GM19455 (cell line): ENCODE measurements at regions not wholly inside any gene's neighbourhood (a gene's known extent, or its start where the extent isn't known, plus 50 kb on each side); places are given as distances from the start of the nearest gene placed in this dataset.
"Not testable (repeated sequence)": the region's sequence is repeated elsewhere in the genome, so short reads cannot be mapped to it uniquely, and the experiment has no call there.

Experiments used
- ATAC-seq: cut with Tn5 transposase; IDR thresholded peaks from one replicate; pipeline ENCODE4 v1.9.1; 2021; ENCODE audit not compliant: unreplicated experiment

GRCh38 chr18:56489893-56490292, 148.5 kb downstream of the TXNL1 start:
- no peak for ATAC-seq

- ATAC-seq = no peak
Measured at GRCh38 chr18:56488739-56489138, 149.7 kb downstream of the TXNL1 start.

DNA sequence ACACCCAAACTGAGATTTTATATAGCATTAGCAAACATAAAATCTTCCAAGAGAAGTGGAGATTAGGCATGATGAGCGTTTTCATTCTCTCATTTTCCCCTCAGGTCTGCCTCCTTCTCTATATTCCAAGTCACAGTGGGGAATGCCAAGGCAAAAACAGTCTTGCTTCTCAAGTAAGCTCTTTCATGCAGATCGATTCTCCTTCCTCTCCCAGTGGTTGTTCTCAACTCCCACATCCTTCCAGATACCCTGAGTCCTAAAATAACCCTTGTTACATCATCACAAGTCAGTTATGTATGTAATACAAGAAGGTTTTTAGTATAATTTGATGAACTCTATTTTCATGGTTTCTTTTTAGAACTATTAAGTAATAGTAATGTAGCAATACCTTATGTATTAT, 150.6 kb downstream of the TXNL1 start:
- ATAC-seq = no peak

DNA sequence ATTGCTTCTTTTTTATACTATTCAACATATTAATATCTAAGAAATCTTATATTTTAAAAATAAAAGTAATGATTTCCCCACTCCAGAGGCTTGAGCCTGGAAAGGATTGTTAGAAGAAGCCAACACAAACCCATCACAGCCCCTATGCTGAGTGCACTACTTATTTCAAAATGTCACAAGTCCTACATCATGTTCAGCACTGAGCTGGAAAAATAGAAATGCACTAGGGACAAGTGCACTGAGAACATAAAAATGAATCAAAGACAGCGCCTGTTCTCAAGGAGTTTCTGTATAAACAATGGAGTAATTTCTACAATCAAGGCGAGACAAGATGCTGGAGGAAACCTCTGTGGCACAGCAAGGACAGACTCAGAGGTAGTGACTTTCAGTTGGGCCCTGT, 155.0 kb downstream of the TXNL1 start:
- ATAC-seq = no peak

- ATAC-seq = not testable (repeated sequence)
Measured at GRCh38 chr18:56482813-56483212, 155.6 kb downstream of the TXNL1 start.

- ATAC-seq = no peak
Measured at GRCh38 chr18:56481751-56482150, 156.6 kb downstream of the TXNL1 start.

- ATAC-seq = no peak
Measured at GRCh38 chr18:56479841-56480240, 158.6 kb downstream of the TXNL1 start.

DNA sequence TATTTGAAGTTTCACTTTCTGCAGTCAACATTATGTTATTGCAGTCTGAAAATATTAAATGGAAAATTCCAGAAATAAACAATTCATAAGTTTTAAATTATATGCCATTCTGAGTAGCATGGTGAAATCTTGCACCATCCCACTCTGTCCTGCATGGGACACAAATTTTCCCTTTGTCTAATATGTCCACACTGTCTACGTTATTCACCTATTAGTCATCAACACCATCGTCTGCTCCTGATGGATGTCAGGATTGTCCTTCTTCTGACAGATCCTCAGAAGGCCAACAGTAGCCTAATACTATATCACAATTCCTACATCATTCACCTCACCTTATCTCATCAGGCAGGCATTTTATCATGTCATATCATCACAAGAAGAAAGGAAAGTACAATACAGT, 163.1 kb downstream of the TXNL1 start:
- no peak for ATAC-seq

DNA sequence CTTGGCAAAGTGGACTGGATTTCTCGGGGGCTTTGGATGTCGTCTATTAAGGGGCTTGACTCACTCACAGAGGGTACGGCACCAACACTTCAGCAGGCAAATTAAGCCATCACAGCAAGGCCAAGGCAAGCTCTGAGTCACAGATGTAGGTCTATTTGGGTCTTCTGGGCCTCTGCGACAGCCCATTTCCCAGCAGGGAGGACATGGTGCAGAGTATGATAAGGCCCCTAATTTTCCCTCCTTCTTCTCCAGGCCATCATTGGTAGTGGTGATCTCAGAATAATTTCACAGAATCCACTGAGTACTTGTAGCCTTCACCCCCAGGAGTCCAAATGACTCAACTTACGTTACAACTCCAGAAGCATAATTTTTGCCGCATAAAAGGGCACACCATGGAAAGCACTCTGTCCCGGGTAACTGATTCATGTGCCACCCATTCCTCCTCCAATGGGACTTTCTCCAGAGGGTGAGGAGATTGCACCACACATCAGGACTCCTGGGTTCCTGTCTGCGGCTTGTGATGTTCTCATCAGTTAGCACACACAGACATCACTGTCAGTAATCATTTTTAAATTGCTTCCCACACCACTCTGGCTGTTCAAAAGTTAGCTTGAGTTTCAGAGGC, 164.9 kb downstream of the TXNL1 start:
- no peak for ATAC-seq

DNA sequence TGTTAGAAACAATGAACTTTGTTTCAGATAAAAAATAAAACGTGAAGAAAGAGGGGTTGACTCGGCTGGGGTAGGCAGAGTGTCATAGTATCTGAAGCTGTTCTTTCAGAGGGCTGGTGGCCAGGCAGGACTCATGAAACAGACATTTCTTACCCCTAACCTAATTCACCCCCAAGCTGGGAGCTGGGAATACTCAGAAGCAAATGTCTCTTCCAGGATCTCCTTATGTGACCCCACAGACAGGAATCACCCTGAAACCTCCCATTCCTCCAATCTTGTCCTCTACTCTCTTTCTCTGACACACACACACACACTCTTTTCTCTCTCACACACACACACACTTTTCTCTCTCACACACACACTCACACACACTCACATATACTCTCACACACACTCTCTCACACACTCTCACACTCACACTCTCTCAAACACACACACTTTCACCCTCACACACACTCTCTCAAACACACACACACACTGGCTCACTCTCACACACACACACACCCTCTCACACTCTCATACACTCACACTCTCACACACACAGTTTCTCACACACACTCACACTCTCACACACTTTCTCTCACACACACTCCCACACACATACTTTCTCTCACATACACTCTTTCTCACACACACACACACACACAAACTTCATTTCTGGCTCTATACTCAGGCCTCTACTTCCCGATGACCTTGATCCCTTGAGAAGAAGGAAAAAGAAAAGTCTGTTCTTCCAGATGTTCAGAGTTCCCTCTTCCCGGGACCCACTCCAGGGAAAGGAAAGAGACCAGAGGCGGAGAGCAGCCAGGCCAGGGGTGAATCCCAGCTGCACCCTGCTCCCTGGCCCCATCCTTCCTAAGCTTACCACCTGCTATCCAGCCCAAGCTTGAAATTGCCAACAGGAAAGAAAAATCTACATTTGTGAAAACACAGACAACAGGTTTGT, 167.7 kb downstream of the TXNL1 start:
- ATAC-seq = no peak

DNA sequence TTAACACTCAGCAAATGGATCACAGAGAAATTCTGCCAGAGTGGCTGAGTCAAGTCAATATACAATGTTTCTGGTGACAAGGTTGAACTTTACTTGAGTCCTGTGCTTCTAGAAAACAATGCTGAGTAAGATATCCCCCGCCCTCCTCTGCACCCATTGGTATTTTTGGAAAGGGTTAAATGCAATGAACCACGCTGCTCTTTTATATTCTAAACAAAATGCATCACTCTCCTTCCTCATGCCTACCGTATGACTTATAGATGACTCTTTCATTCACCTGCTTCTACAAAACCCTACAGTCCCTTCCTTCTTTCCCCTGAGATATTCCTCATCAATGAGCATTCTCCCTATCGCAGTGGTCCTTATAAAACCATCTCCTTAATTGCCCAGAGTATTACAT, 168.8 kb downstream of the TXNL1 start:
- no peak for ATAC-seq

- ATAC-seq = no peak
Measured at GRCh38 chr18:56468396-56468795, 170.0 kb downstream of the TXNL1 start.

DNA sequence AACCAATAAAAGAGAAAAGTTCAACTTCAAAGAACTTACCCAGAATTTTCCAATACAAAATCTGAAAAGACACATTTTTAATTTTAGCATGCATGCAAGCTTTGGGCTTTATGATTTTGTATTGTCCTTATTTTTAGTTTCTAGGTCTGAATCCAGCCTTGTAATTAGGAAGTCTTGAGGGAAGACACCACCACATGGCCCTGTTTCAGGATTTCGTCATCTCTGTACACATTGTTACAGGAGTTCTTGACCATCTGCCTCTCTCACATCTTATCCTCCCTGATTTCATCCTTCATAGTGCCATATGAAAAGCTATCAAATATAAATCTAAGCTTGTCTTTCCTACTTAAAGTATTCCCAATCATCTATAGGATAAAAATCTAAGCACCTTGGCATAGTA, 176.1 kb downstream of the TXNL1 start:
- ATAC-seq = no peak

DNA sequence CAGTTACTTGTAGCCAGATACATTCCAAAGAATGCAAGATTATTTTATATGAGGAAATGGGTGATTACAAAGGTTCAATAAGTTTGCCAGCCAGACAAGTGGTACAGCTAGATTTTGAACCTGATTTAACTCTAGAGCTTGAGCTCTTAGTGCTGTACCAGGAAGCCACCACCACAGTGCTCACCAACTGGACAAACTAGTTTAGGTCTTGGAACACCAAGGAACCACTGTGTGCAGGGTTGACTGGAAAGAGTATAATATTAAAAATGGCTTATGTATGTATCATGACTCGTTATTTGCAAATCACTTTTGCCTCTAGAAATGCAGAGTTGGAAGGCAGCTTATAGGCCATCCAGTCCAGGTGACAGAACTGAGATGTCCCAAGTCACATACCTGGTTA, 177.2 kb downstream of the TXNL1 start:
- ATAC-seq = no peak

DNA sequence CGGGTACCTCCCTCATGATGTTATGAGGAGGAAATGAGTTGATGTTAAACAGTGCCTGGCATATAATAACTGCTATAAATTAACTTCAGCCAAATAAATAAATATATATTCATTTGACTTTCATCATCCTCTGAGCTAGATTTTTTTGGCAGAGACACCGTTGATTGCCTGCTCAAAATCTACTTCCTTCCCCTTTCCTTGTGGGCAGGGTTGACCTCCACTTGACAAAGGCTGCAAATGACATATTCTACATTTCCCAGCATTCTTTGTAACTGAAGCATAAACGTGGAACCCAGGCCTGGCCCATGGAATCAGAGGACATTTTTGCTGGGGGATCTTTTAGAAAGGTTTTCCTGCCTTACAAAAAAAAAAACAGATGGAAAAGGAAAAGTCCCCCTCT, 177.8 kb downstream of the TXNL1 start:
- no peak for ATAC-seq

- ATAC-seq = no peak
Measured at GRCh38 chr18:56458770-56459712, 179.4 kb downstream of the TXNL1 start.

DNA sequence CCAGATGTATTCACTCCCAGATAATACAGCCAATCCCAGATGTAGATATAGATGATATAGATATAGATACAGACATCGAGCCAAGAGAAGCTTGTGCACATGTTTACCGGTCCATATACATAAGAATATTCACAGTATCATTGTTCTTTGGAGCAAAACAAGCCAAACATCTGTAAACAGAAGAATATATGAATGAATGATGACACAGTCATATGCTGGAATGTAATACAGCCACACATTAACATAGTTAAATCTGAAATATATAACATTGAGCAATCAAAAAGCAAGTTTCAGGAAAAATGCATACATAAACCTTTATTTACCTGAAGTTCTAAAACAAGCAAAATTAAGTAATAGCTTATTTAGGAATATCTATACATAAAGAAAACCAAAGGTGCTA, 182.5 kb downstream of the TXNL1 start:
- no peak for ATAC-seq

DNA sequence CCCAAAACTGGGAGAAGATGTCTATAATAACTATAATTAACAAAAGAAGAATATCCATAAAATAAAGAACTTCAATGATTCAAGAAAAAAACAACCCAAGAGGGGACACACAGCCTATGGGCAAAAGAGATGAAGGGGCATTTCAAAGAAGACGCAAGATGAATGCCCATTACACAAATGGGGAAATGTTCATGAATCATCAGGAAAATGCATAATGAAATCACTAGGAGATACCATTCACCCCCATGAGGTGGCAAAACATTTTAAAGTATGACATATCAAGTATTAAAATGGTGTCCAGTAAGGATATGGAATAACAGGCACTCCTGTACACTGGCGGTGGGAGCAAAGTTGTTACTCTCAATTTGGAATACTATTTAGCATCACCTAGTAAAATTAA, 183.3 kb downstream of the TXNL1 start:
- no peak for ATAC-seq

- ATAC-seq = no peak
Measured at GRCh38 chr18:56453631-56454030, 184.8 kb downstream of the TXNL1 start.

GRCh38 chr18:56451188-56451587, 187.2 kb downstream of the TXNL1 start:
- no peak for ATAC-seq

- no peak for ATAC-seq
Measured at GRCh38 chr18:56448751-56449150, 189.6 kb downstream of the TXNL1 start.
